H54 (cell line): ENCODE measurements at regions not wholly inside any gene's neighbourhood (a gene's known extent, or its start where the extent isn't known, plus 50 kb on each side); places are given as distances from the start of the nearest gene placed in this dataset.

Source experiments
- DNase-seq: peaks from one replicate; pipeline ENCODE4 v3.0.0; 2011; ENCODE audit warnings: low spot score, mixed read lengths; ENCODE audit not compliant: insufficient read length
- FAIRE-seq: peaks from 3 replicates; lab custom pipeline; 2011; peaks lifted over from hg19 to GRCh38; lab: Jason Lieb, UNC
- POLR2A ChIP-seq: IDR thresholded peaks from 2 replicates; pipeline ENCODE4 v1.6.1; 2011; ENCODE audit warnings: low read depth, mild to moderate bottlenecking, low read length

DNA sequence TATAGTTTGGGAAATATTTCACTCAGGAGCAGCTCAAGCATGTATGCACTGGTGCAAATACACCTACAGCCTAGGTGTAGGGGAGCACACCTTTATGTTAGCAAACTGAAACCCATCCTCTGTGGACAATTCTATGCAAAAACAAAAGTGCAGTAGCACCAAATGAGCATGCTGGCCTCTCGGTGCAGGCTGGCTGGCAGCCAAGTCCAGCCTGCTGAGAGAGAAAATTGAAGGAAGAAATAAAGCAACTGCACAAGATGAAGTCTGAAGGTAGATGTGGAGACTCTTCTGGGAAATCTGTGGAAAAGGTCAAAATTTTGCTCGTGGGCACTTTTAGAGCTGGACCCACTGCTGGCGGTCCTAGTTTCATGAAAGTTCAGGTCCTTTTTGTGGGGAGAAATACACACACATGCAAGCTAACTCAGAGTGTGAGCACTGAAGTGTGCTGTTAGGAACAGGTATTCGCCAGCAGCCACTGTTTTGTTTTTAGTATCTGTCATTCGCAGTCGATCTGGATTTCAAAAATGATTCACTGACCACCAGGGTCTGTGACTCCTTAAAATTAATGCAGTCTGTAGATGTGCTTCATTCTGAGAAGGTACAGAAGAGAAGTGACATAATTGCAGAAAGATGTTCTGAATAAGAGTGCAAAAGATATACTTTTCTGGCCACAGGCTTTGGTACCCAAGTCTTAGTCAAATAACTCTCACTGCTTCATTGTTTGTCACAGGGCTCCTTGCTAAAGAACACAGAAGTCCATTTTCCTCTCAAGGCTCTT, 281.7 kb downstream of the PARP8 start:
- no peak for TF ChIP-seq POLR2A
- DNase-seq (no peak), FAIRE-seq (no peak)

DNA sequence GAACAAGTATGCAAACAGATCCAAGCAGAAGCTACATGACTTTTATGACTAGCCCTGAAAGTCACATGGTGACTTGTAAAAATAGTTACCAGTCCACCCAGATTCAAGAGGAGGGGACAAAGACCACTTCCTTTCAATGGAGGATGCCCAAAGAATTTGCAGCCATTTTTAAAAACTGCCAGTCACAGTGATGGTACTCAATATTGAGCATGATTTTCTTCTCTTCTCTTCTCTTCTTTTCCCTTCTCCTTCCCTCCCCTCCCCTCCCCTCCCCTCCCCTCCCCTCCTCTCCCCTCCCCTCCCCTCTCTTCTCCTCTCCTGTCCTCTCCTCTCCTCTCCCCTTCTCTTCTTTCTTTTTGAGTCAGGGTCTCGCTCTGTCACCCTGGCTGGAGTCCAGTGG, 286.9 kb downstream of the PARP8 start:
- no peak for TF ChIP-seq POLR2A
- DNase-seq (no peak), FAIRE-seq (no peak)

GRCh38 chr5:50958852-50959457, 292.5 kb downstream of the PARP8 start:
- FAIRE-seq (no peak), DNase-seq (peak; percentile 15)
- no peak for TF ChIP-seq POLR2A

- TF ChIP-seq POLR2A = no peak
These were observed 296.8 kb downstream of the PARP8 start for GRCh38 chr5:50962934-50963872.

GRCh38 chr5:50963971-50964745, 297.7 kb downstream of the PARP8 start:
- no peak for FAIRE-seq
- DNase-seq = no peak
- no peak for TF ChIP-seq POLR2A

More at GRCh38 chr5:50962934-50963872, 296.8 kb downstream of the PARP8 start:
- FAIRE-seq = no peak
- peak; percentile 66 for DNase-seq

GRCh38 chr5:50964746-50965653, 298.6 kb downstream of the PARP8 start:
- no peak for TF ChIP-seq POLR2A
- FAIRE-seq (no peak), DNase-seq (no peak)

DNA sequence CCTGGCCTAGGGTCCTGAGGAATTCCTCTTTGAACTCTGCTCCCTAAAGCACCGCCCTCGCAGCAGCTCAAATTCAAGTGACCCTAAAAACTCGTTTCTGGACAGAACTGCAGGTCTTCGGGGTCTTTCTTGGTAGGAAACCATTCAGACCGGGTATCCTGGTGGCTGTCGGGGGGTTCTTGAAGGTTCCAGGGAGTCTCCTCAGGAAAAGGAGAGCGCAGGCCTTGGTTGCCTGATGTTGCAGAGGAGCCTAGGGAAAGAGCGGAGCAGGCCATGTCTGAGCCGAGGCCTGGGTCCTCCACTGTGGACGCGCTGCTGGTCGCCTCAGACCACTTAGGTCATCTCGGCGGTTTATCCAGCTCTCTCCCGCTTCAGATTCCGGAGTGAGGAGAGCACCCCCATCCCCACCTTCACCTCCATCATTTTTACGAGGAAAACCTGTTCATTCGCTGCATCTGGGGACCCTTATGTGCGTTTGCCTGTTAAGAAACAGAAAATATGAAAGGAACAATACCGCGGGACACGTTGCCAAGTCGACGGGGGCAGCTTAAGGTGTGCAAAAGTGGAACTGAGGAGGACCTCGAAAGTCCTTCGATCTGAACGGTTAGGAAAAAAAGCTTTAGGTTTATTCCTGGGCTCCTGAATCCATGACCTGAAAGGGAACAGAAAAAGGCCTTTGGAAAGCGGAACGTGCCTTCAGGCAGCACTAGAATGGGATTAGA, 299.4 kb downstream of the PARP8 start:
- FAIRE-seq = no peak
- DNase-seq = no peak

GRCh38 chr5:50967009-50967562, 300.6 kb downstream of the PARP8 start:
- FAIRE-seq (no peak), DNase-seq (no peak)
- no peak for TF ChIP-seq POLR2A

More for the DNA sequence above, 299.4 kb downstream of the PARP8 start:
- no peak for TF ChIP-seq POLR2A

- TF ChIP-seq POLR2A = no peak
- FAIRE-seq (no peak), DNase-seq (no peak)
These were observed 301.3 kb downstream of the PARP8 start for GRCh38 chr5:50967563-50968355.

- no peak for FAIRE-seq
These were observed 302.1 kb downstream of the PARP8 start for GRCh38 chr5:50968356-50969149.

More at GRCh38 chr5:50968356-50969149, 302.1 kb downstream of the PARP8 start:
- DNase-seq = no peak
- TF ChIP-seq POLR2A = no peak
